Ramos (cell line): ENCODE measurements at regions not wholly inside any gene's neighbourhood (a gene's known extent, or its start where the extent isn't known, plus 50 kb on each side); places are given as distances from the start of the nearest gene placed in this dataset.
"Not testable (repeated sequence)": the region's sequence is repeated elsewhere in the genome, so short reads cannot be mapped to it uniquely, and the experiment has no call there.

Experiments
- in situ Hi-C: fragments of 300-500 bp; cut with MboI; formaldehyde crosslinking; loops from one replicate; pipeline ENCODE4 v1.14.3; 2022; ENCODE audit warnings: low sequenced_read_pairs; ENCODE audit not compliant: unreplicated experiment

DNA sequence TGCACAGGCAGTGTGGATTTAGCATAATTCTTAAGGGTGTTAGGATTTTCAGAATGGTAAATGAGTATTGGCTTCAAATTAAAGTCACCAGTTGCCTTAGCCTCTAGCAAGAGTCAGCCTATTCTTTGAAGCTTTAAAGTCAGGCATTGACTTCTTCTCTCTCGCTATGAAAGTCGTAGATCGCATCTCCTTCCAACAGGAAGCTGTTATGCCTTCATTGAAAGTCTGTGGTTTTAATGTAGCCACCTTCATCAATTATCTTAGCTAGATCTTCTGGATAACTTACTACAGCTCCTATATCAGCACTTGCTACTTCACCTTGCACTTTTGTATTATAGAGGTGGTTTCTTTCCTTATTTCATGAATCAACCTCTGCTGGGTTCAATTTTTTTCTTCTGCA lies 320.2 kb downstream of the PTPRC start:
- in situ Hi-C loops: no loop called here

DNA sequence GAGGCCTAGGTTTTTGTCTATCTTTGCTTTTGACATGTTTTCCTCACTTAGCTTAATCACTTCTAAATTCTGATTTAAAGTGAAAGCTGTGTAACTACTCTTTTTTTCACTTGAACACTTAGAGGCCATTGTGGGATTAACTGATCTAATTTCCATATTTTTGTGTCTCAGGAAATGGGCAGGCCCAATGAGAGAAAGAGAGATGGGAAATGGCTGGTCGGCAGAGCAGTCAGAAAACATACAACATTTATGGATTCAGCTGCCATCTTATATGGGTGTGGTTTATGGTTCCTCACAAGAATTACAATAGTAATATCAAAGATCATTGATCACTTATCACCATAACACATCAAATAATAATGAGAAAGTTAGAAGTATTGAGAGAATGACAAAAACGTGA lies 320.8 kb downstream of the PTPRC start:
- in situ Hi-C loops: no loop called here

DNA sequence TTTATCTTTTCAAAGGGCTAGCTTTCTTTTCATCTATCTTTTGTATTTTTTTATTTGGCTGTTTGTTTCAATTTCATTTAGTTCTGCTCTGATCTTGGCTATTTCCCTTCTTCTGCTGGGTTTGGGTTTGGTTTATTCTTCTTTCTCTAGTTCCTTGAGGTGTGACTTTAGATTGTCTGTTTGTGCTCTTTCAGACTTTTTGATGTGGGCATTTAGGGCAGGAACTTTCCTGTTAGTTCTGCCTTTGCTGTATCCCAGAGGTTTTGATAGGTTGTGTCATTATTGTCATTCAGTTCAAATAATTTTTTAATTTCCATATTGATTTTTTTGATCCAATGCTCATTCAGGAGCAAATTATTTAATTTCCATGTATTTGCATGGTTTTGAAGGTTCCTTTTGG lies 325.0 kb downstream of the PTPRC start:
- in situ Hi-C loops: not testable (repeated sequence)

DNA sequence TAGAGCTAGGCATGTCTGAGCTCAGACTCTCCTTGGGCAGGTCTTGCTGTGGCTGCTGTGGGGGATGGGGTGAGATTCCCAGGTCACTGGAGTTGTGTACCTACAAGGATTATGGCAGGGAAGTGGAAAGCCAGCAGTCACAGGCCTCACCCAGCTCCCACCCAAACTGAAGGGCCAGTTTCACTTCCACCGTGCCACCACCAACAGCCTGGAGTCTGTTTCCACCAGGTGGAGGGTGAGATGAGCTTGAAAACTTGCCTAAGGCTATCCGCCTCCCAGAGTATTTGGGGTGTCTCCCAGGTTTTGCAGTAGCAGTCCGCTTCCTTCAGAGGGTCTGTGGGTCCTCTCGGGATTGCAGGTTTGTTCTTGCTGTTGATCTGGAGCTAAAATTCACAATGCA lies 327.7 kb downstream of the PTPRC start:
- in situ Hi-C loops: no loop called here

DNA sequence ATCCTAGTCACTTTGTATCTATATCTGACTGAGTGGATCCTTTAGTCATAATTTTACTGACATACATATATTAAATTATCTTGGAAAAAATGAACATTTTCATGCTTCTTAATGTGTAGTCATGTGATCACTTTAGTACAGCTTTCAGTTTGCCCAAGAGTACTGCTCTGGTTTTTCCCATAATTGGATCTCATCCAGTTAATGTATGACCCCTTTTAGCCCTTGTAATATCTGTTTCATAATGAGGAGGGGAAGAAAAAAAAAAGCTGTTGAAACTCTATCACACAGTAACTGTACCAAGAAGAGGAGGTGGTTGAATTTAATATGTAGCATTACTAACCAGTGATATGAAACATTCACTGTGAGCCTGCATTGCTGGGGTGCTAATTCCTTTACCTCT lies 328.7 kb downstream of the PTPRC start:
- in situ Hi-C loops: no loop called here

DNA sequence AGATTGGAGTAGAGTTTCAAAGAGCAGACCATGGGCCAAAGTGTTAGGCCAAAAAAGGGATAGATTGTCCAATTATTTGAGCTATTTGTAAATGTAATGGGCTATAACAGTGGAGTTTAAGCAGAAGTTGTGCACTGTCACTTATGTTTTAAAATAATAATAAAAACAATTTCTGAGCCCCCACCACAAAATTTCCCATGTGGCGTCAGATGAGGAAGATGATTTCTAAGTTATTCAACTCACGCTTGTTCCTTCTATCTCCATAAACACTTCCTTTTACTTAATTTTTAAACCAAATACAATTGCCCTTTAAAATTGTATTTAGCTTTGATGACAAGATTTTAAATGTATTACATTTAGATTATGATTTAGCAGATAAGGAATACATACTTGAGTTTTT lies 330.0 kb downstream of the PTPRC start:
- in situ Hi-C loops: no loop called here

DNA sequence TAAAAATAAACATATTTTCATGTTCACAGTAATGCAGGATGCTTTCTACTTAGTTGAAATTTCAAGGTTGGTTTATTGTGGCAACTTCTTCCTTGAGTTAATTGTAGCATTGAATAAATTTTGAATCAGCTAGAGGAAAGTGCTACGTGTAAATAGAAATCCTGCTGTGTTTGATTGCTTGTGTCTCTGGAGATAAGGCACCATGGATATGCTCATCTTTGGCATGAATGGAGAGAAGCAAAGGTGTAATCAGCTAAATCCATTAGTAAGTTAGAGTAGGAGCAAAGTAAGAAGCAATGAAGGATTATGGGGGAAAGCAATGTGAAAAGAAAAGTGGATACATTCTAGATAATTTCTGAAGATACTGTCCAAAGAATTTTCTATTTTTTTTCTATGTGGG lies 331.1 kb downstream of the PTPRC start:
- in situ Hi-C loops: no loop called here

DNA sequence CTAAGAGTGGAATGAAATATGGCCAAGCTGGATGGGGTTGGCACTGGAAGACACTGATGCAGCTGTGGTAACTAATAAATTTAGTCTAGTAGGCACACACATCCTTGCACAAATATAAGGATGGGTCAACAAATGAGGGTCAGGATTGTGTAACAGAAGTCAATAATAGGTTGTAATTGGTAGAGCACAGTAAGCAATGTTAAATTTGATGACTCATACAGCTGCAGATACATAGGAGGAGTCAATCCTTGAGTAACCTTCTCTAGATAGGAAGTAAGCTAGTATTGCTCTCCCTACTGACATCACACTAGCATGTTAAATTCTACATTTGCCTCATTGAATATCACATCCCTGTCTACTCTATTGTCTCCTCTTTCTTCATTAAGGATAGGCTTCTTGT lies 332.1 kb downstream of the PTPRC start:
- in situ Hi-C loops: no loop called here

DNA sequence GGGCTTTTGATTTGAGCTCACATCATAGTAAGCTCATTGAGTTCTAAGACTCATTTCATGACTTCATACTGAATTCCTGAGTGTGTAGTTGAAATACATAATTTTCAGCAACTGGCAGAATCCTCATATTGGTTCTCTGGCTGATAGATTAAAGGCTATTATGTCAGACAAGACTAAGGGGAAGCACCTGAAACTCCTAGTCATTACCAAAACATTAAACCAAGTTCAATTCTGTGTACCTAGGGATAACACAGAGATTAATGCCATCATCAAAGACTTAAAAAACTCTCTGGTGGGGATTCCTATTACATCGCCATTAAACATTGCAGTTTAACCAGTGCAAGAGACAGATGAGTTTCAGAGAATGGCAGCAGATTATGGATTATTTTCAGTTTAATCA lies 339.1 kb downstream of the PTPRC start:
- in situ Hi-C loops: no loop called here

DNA sequence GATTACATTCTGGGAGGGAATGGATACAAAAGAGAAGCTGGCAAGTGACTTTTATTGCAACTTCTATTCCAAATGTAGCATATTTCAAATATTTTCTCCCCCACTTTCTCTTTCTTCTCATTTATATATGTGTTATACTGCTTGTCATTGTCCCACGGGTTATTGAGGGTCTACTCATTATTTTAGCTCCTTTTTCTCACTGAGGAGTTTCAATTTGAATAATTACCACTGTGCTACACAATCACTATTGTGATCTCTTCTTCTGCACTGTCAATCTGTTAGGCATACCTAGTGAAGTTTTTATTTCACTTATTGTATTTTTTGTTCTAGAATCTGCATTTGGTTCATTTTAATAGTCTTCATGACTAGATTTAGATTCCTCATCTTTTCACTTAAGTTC lies 339.7 kb downstream of the PTPRC start:
- in situ Hi-C loops: no loop called here

DNA sequence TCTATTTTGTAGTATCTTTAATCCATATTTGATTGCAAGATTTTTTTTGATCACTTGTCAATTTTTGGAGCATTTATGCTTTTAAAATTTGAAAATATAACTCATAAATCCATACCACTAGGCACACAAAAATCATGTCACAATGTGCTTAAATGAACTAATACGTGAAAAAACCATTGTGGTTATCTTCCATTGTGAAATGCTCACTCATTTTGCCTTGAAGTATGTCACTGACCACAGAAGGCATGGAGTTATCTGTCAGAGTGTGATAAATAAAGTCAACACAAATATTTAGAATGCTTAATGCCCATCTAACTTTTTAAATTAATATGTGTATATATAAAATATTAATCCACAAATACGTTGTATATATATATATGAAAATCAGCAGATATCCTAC lies 347.2 kb downstream of the PTPRC start:
- in situ Hi-C loops: no loop called here

DNA sequence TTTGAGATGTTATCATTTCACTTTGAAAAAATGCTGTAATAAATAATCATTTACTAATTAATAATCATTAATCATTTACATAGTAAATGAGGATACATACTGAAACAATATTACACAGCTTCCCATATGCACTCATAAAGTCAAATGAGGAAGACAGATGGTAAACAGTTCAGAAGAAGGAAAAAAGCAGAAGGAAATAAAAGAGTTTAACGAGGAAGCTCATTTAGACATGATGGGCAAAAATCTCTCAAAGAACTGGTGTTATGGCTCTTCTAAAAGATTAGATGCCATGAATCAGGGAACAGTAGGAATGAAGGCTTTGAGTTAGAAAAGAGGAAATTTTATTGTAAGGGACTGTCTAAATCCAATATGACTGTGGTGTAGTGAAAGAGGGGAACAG lies 347.6 kb downstream of the PTPRC start:
- in situ Hi-C loops: no loop called here

DNA sequence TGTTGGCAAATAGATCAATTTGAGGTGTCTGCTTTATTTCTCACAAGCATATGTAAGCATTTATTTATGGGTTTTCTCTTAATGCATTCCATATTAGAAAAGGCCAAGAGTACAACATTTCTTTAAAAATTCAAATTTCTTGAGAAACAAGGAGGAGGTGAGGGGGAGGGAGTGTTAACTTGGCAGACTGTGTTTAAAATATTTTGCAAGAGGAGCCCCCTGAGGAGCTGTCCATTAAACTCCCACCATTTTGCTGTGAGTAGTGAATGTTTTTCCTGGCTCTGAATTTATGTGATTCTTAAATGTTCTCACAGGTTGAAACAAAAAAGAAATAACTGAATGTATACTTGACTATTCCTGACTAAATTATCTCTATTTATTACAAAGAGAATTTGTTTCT lies 363.8 kb downstream of the PTPRC start:
- in situ Hi-C loops: no loop called here

DNA sequence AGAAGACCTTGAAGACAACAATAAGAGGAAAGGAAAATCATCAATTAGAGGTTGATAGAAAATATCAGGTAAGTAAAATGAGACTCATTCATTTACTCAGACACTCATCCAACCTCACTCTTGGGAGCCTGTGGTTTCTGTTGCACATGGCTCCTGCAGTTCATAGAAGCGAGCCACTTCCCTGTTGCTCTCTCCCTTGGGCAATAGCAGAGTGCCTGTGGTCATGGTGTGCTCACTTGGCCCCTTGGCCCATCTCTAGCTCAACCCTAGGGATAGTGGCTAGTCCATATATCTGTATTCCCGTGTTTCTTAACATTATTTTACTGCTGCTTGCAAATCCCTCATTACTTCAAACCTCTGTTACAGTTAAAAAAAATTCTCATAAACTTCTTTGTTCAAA lies 368.6 kb downstream of the PTPRC start:
- in situ Hi-C loops: no loop called here

DNA sequence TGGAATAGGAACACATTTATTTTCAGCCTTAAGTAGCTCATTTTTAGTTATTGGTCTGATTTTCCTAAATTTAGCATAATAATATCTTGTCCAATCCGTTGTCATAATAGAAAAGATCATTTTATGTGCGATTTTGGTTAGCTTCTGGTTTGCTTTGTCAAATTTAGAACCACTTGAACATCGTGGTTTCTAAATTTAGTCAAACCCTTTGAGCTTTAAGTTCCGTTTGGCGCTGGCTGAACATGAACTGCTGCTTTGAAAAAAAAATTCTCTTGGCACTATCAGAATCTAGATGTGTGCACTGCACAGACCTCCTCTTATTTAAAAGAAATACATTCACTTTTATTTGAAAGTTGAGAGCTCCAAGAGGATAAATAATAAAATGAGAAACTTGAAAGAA lies 370.6 kb downstream of the PTPRC start:
- in situ Hi-C loops: no loop called here

DNA sequence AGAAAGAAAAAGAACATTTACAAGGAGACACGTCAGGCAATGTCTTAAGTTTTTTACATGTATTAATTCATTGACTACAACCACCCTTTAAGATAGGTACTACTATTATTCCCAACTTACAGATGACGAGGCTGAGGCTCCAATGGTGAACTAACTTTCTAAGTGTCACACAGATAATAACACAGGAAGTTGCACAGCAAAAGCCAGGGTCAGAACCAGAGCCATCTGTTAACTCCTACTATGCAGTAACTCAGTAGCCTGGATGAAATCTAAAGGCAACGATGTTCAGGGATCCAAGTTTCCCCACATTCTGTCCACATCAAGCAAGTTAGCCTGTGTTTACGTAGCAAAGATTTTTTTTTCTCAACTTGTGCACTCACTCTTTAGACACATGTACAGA lies 371.7 kb downstream of the PTPRC start:
- in situ Hi-C loops: no loop called here

DNA sequence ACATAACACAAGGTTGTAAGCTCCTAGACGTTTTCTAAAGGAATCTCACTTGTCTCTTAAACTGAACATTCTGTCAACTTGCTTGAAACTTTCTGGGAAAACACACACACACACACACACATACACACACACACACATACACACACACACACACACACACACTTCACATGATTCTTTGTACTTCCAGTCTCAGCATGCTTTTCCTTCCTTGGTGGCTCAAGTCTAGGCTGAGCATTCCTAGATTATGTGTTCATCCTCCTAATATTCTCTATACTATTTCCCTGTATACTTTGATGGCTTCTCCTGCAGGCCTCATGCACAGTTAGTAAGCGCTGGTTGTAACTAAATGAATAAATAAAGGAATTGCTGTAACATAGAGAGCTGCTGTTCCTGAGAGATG lies 372.1 kb downstream of the PTPRC start:
- in situ Hi-C loops: no loop called here

DNA sequence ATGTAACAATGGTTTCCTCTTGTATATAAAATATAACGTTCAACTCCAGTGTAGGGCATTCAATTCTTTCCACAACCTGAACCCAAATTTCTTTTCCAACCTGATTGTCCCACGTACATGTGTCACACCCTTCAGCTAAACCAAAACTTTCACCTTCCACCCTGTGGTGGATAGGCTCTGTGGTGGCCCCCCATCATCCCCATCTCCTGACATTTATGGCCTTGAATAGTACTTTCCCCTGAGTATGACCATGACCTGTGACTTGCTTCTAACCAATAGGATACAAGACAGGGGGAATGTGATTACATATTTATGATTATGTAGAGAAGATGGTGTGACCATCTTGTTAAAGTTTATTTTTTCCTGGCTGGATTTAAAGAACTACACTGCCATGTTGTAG lies 377.0 kb downstream of the PTPRC start:
- in situ Hi-C loops: no loop called here

DNA sequence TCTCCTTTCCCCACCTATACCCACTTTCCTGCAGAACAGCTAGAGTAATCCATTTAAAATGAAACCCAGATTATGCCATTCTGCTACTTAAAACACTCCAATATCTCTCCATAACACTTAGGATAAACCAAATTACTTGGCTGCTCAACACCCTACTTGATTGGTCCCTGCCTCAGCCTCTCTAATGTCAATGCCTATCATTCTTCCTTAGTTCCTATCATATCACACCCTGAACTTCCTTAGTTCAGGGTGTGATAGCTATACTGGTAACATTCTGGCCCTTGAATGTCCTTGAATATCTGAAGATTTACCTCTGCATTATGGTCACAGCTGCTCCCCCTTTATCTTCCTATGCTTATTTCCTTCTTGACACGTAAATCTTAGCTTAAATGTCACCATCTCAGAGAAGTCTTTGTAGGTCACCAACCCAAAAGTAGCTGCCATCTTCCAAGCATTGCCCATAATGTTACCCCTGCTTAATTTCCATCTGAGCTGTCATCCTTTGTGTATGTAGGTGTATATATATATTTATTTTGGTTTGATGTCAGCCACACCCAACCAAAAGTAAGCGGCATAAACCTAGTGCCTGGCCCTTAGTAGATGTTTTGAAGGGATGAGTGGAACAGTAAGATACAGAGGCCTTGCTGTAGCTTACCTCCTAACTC lies 379.8 kb downstream of the PTPRC start:
- in situ Hi-C loops: no loop called here

DNA sequence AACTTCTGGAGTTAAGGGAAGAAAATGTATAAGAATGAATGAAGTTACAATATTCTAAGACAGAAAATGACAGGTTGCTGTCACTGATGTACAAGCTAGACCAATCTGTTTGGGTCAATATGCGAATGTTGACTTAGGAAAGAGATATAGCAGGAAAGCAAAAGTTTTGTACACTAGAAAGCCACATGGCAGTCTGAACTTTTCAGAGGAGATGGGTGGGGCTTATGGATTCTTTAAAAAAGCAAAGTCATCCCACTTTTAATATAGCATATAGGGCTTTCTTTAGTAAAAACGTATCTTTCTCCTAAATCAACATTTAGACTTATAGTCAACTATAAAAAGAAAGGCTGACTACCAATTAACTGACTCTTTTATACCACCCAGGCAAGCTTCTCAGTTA lies 381.2 kb downstream of the PTPRC start:
- in situ Hi-C loops: no loop called here

DNA sequence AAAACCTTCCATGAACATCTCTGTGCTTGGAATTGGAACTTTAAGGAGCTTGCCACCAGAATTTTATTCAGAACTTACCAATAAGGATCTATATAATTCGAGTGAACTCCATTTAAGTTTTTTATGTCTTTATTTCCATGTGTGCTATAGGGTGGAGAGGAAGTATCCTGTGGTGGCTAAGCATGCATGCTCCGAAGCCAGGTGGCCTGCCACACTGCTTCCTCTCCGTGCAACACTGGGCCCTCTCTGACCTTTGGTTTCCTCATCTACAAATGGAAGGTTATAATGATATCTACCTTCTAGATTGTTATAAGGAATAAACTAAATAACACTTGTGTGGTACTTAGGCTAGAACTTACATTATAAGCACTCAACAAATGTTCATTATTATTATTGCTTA lies 382.1 kb downstream of the PTPRC start:
- in situ Hi-C loops: no loop called here

DNA sequence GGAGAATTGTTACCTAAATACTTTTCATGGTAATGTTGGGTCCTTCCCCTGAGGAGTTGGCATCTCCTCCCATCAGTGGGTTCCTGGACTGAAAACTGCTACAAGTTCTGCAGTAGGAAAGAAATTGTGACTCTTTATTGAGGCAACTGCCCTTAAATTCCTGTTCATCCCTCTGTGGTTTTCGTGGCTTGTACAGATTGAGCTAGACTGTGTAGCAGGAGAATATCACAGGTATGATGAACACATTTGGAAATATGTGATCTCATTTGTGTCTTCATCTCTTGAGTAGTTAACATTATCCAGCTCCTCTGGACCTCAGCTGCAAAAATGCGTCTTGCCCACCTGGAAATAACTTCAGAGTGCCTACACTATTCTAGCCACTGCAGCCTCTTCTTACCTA lies 390.6 kb downstream of the PTPRC start:
- in situ Hi-C loops: no loop called here

DNA sequence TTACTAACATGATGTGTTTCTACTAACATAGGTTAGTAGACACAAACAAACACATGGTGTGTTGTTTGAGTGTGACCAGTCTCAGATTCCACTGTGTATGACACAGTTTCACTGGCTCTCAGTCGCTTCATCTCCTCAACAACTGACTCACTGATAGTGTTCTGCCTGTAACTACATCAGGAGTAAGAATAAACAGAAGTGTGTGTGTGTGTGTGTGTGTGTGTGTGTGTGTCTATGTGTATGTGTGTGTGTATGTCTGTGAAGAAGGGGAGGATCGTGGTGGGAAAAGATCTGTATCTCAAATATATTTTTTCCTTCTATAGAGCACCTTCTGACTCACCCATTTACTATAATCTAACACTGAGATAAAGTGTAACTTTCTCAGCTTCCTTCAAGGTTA lies 391.0 kb downstream of the PTPRC start:
- in situ Hi-C loops: no loop called here
